GM12878 (cell line): ENCODE measurements at regions not wholly inside any gene's neighbourhood (a gene's known extent, or its start where the extent isn't known, plus 50 kb on each side); places are given as distances from the start of the nearest gene placed in this dataset.

Source experiments
- ATAC-seq: fragments of 200-7000 bp; cut with Tn5 transposase; 3 replicates; pipeline ENCODE4 v1.9.1; 2020; ENCODE audit warnings: mild to moderate bottlenecking, moderate library complexity
- BruUV-seq: library from RNA; stranded (reverse); fragments of 400-500 nt; replicated peaks from 2 replicates; lab custom pipeline; 2021; lab: Mats Ljungman, UMichigan
- CTCF ChIA-PET: fragments of 300-600 bp; sonication (Branson Sonifier 250); formaldehyde crosslinking; extraction: SDS; loops from one replicate; lab custom pipeline; 2021; ENCODE audit warnings: inconsistent platforms; lab: Yijun Ruan, JAX
- POLR2A ChIA-PET: fragments of 350-600 bp; formaldehyde crosslinking; extraction: SDS; loops from one replicate; lab custom pipeline; 2021; ENCODE audit warnings: inconsistent platforms; lab: Charles Lee
- RAD21 ChIA-PET: fragments of 300-600 bp; sonication (Branson Sonifier 250); formaldehyde crosslinking; loops from one replicate; lab custom pipeline; 2023; ENCODE audit warnings: antibody characterized with exemption; ENCODE audit not compliant: unreplicated experiment; lab: Charles Lee
- SMC1A ChIA-PET: fragments of 300-600 bp; sonication (Branson Sonifier 250); formaldehyde crosslinking; loops from one replicate; lab custom pipeline; 2023; ENCODE audit not compliant: unreplicated experiment, uncharacterized antibody; lab: Charles Lee
- DNase-seq: peaks from one replicate; pipeline ENCODE4 v3.0.0-alpha.2; 2011; ENCODE audit warnings: low read depth, low spot score
- FAIRE-seq: peaks from 3 replicates; lab custom pipeline; 2011; peaks lifted over from hg19 to GRCh38; lab: Jason Lieb, UNC
- H2AFZ ChIP-seq: 2 replicates; pipeline ENCODE4 v1.6.0; 2011; ENCODE audit warnings: low read depth, low read length, control low read depth; ENCODE audit not compliant: control insufficient read depth
- H3K27ac ChIP-seq: 2 replicates; pipeline ENCODE4 v1.5.1; 2011; ENCODE audit warnings: control low read depth; ENCODE audit not compliant: control insufficient read depth, insufficient read depth
- H3K27me3 ChIP-seq, 2 experiments: replicated peaks in 1 of 2; 2 replicates each; pipeline versions ENCODE4 v1.6.0 to v1.6.1; 2011; ENCODE audit warnings: low read length in 1 of 2; ENCODE audit not compliant: control insufficient read depth in 2 of 2, insufficient read depth in 2 of 2
- H3K36me3 ChIP-seq, 2 experiments: 2 replicates each; pipeline ENCODE4 v1.5.1; 2011; ENCODE audit warnings: low read length in 1 of 2; ENCODE audit not compliant: control insufficient read depth in 2 of 2, insufficient read depth in 2 of 2
- H3K4me1 ChIP-seq: 2 replicates; pipeline ENCODE4 v1.6.1; 2011; ENCODE audit warnings: mild to moderate bottlenecking, low read length, moderate library complexity, mixed read lengths; ENCODE audit not compliant: control insufficient read depth, insufficient read depth
- H3K4me2 ChIP-seq: 2 replicates; pipeline ENCODE4 v1.6.0; 2011; ENCODE audit warnings: control low read depth; ENCODE audit not compliant: control insufficient read depth, insufficient read depth
- H3K4me3 ChIP-seq: fragments of 200-600 bp; sonication (generic); 2 replicates; pipeline ENCODE4 v1.5.1; 2016
- H3K79me2 ChIP-seq: 2 replicates; pipeline ENCODE4 v1.6.0; 2011; ENCODE audit warnings: low read length; ENCODE audit not compliant: control insufficient read depth, insufficient read depth
- H3K9ac ChIP-seq: 2 replicates; pipeline ENCODE4 v1.8.0; 2011; ENCODE audit warnings: low read length, control low read depth, mixed read lengths; ENCODE audit not compliant: control insufficient read depth, insufficient read depth
- H3K9me3 ChIP-seq: replicated peaks from 3 replicates; pipeline ENCODE4 v1.5.1; 2011; ENCODE audit warnings: mild to moderate bottlenecking, low read length; ENCODE audit not compliant: control insufficient read depth, insufficient read depth
- H4K20me1 ChIP-seq: 2 replicates; pipeline ENCODE4 v1.6.0; 2011; ENCODE audit not compliant: control insufficient read depth, insufficient read depth
- CBFB ChIP-seq: IDR thresholded peaks from 2 replicates; pipeline ENCODE4 v1.6.1; 2016; ENCODE audit warnings: antibody characterized with exemption, low read depth
- CHD2 ChIP-seq: IDR thresholded peaks from 2 replicates; pipeline ENCODE4 v1.6.1; 2011; ENCODE audit warnings: low read depth, low read length, improper control_type of control experiment, borderline replicate concordance
- CTCF ChIP-seq, 3 experiments: IDR thresholded peaks in 2 of 3; conservative IDR thresholded peaks in 1 of 3; 2 replicates each; pipeline ENCODE4 v1.5.1; 2011; ENCODE audit warnings: low read depth in 3 of 3, low read length in 3 of 3, mild to moderate bottlenecking in 3 of 3, control low read depth in 2 of 3, moderate library complexity in 2 of 3, inconsistent platforms in 1 of 3, mixed read lengths in 1 of 3; ENCODE audit not compliant: control insufficient read depth in 2 of 3, insufficient read depth in 1 of 3; ENCODE audit errors: extremely low read depth in 1 of 3
- FOXM1 ChIP-seq: IDR thresholded peaks from 2 replicates; pipeline ENCODE4 v1.6.1; 2012; ENCODE audit warnings: low read depth, mild to moderate bottlenecking, inconsistent platforms, low read length, moderate library complexity
- RUNX3 ChIP-seq: IDR thresholded peaks from 2 replicates; pipeline ENCODE4 v1.6.1; 2012; ENCODE audit warnings: low read length, inconsistent platforms
- ZNF622 ChIP-seq: fragments of 450-650 bp; IDR thresholded peaks from 2 replicates; pipeline ENCODE4 v1.6.1; 2017; ENCODE audit warnings: mild to moderate bottlenecking, inconsistent platforms
- WGBS: methylation state at CpG from one replicate; pipeline ENCODE4 v1.1.6; 2016; ENCODE audit warnings: low lambda C conversion rate; ENCODE audit not compliant: insufficient replicate concordance, insufficient coverage; ENCODE audit errors: missing lambda C conversion rate; 5-methylcytosine and 5-hydroxymethylcytosine counted together
- in situ Hi-C: fragments of 300-500 bp; cut with MboI; formaldehyde crosslinking; loops from 9 replicates; pipeline ENCODE4 v1.14.3; 2018; ENCODE audit warnings: mixed read lengths
- intact Hi-C: fragments of 100-400 bp; cut with micrococcal nuclease; formaldehyde crosslinking; loops from one replicate; pipeline ENCODE4 v1.14.2; 2022; ENCODE audit not compliant: unreplicated experiment

- RAD21 ChIA-PET, result no interaction called here
- ATAC-seq, result no peak
- CTCF ChIA-PET, result interaction anchor here (0.7 kb wide), 1 partner anchor 48 kb away, joined by 3 read pairs; no protein-coding TSS in a partner anchor
- no peak overlapping the region for H3K4me3 ChIP-seq
- H4K20me1 ChIP-seq, result no peaks in the 10 kb centered on the region
- BruUV-seq, result no TSS peak
- SMC1A ChIA-PET, result no interaction called here
- 13% methylated on average over 3 of the region's 3 CpGs for WGBS
- TF ChIP-seq FOXM1, result no peak
- no peak for TF ChIP-seq CTCF (IDR thresholded peaks at IDR 0.05 in 2 of 3, conservative IDR thresholded peaks at IDR 0.05 in 1 of 3; ENCODE audit: control insufficient read depth in 2 of 3, extremely low read depth in 1 of 3, insufficient read depth in 1 of 3, low read depth in 3 of 3, low read length in 3 of 3)
- no peak for TF ChIP-seq CHD2
- DNase-seq, result no peak
- no peaks in the 10 kb centered on the region for H3K27me3 ChIP-seq
- no peak overlapping the region for H3K9ac ChIP-seq
- H3K36me3 ChIP-seq, result no peaks in the 10 kb centered on the region
- no peak overlapping the region for H2AFZ ChIP-seq
- H3K9me3 ChIP-seq, result peaks cover 6% of the 10 kb centered on the region; the same call in 2 of the 3 replicates
- FAIRE-seq, result no peak
- in situ Hi-C loops (no loop called here), intact Hi-C loops (no loop called here)
- no peak overlapping the region for H3K4me2 ChIP-seq
- POLR2A ChIA-PET, result interaction anchor here (1.0 kb wide), 1 partner anchor 25 kb away, joined by 3 read pairs; no protein-coding TSS in a partner anchor
- H3K27ac ChIP-seq, result no peak overlapping the region
- H3K4me1 ChIP-seq, result no peaks in the 10 kb centered on the region
- no peaks in the 10 kb centered on the region for H3K79me2 ChIP-seq
Observed at GRCh38 chr6:12457094-12457493, 166.9 kb downstream of the EDN1 start.

GRCh38 chr6:12458558-12458957, 168.4 kb downstream of the EDN1 start:
- no peaks in the 10 kb centered on the region for H3K79me2 ChIP-seq
- H4K20me1 ChIP-seq, result no peaks in the 10 kb centered on the region
- RAD21 ChIA-PET, result no interaction called here
- H3K4me2 ChIP-seq, result no peak overlapping the region
- H3K9ac ChIP-seq, result no peak overlapping the region
- H2AFZ ChIP-seq, result no peak overlapping the region
- in situ Hi-C loops, result no loop called here
- DNase-seq (no peak), ATAC-seq (no peak), FAIRE-seq (no peak)
- H3K4me1 ChIP-seq, result no peaks in the 10 kb centered on the region
- POLR2A ChIA-PET, result no interaction called here
- CTCF ChIA-PET, result no interaction called here
- no peaks in the 10 kb centered on the region for H3K36me3 ChIP-seq
- BruUV-seq, result no TSS peak
- TF ChIP-seq CBFB (no peak), RUNX3 (peak; percentile 16; the same call in 1 of the 2 replicates), ZNF622 (no peak)
- intact Hi-C loops, result no loop called here
- 21% methylated on average over 5 of the region's 5 CpGs for WGBS
- H3K4me3 ChIP-seq, result no peak overlapping the region
- no peaks in the 10 kb centered on the region for H3K27me3 ChIP-seq
- H3K27ac ChIP-seq, result no peak overlapping the region
- SMC1A ChIA-PET, result no interaction called here
- H3K9me3 ChIP-seq, result peaks cover 2% of the 10 kb centered on the region; the same call in 2 of the 3 replicates
